ENCODE measurements at regions not wholly inside any gene's neighbourhood (a gene's known extent, or its start where the extent isn't known, plus 50 kb on each side); places are given as distances from the start of the nearest gene placed in this dataset.

GRCh38 chr12:14187002-14187401 is 178.5 kb upstream of the ATF7IP start:
- DNase-seq (ENCODE audit: low read depth) = no peak
- TF ChIP-seq CTCF (IDR thresholded peaks at IDR 0.05; ENCODE audit: insufficient read depth, low read depth, low read length) = no peak
- H3K4me3 ChIP-seq (ENCODE audit: low read depth, low read length) = no peak overlapping the region

DNA sequence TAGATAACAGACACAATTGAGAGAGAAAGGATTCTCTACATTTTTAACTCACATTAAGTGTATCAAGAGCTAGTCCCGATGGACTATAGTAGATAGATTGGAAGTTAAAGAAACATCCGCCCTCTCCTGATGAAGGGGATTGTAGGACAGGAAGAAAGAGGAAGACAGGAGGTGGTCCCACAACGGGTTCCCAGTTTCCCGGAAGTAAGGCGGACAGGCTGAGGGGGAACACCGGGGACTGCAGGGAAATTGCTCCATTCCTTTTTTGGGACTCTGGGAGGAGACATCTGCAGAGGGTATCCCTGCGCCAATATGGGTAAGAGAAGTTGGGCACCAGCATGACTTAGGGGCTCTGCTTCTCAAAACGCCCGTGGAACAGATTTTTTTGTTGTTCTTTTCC is 177.5 kb upstream of the ATF7IP start:
- no peak for DNase-seq (ENCODE audit: low read depth)
- TF ChIP-seq CTCF (IDR thresholded peaks at IDR 0.05; ENCODE audit: insufficient read depth, low read depth, low read length) = no peak
- no peak overlapping the region for H3K4me3 ChIP-seq (ENCODE audit: low read depth, low read length)

- TF ChIP-seq CTCF (IDR thresholded peaks at IDR 0.05; ENCODE audit: insufficient read depth, low read depth, low read length) = no peak
- no peak overlapping the region for H3K4me3 ChIP-seq (ENCODE audit: low read depth, low read length)
- no peak for DNase-seq (ENCODE audit: low read depth)
Measured at GRCh38 chr12:14188744-14189143, 176.7 kb upstream of the ATF7IP start.

DNA sequence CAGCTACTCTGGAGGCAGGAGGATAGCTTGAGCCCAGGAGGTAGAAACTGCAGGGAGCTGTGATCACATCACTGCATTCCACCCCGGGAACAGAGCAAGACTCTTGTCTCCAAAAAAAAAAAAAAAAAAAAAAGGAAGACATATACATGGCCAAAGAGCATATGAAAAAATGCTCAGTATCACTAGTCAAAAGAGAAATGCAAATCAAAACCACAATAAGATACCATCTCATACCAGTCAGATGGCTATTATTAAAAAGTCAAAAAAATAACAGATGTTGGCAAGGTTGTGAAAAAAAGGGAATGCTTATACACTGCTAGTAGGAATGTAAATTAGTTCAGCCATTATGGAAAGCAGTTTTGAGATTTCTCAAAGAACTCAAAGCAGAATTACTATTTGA is 174.8 kb upstream of the ATF7IP start:
- TF ChIP-seq CTCF (IDR thresholded peaks at IDR 0.05; ENCODE audit: insufficient read depth, low read depth, low read length) = no peak
- no peak overlapping the region for H3K4me3 ChIP-seq (ENCODE audit: low read depth, low read length)
- no peak for DNase-seq (ENCODE audit: low read depth)

DNA sequence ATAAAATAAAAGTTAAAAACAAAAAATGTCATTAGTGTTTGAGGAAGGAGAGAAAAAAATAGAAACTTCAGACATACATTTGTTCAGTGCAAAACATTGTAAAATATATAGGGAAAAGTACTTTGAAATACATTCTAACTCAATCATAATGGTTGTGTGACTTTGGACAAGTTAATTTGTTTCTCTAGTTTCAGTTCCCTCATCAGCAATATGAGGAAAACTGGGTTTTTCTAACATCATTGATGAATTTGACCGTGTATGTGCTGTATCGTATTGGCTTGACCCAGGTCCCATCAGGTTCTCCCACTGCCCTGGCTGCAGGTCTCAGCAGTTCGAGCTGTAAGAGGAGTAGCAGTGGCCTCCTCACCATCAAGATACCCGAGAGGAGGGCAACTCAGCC is 173.9 kb upstream of the ATF7IP start:
- no peak overlapping the region for H3K4me3 ChIP-seq (ENCODE audit: low read depth, low read length)
- no peak for TF ChIP-seq CTCF (IDR thresholded peaks at IDR 0.05; ENCODE audit: insufficient read depth, low read depth, low read length)
- DNase-seq (ENCODE audit: low read depth) = no peak

DNA sequence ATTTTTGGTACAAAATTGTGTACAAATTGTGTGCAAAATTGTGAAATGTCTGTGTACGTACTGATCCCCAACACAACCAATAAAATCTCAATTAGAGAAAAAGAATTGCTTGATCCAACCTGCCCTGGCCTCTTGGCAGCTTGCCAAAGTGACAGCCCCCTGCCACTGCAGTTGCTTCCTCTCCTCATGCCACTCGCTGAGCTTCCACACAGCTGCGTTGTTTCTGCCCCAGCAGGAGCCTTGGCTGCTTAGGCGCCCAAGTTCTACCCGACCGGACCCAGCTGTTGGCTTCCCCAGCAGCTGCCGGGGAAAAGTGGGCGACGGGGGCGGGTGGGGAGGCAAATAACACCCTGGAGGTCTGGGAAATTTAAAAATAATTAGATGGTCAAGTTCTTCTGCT is 171.8 kb upstream of the ATF7IP start:
- no peak overlapping the region for H3K4me3 ChIP-seq (ENCODE audit: low read depth, low read length)
- TF ChIP-seq CTCF (IDR thresholded peaks at IDR 0.05; ENCODE audit: insufficient read depth, low read depth, low read length) = no peak
- no peak for DNase-seq (ENCODE audit: low read depth)

DNA sequence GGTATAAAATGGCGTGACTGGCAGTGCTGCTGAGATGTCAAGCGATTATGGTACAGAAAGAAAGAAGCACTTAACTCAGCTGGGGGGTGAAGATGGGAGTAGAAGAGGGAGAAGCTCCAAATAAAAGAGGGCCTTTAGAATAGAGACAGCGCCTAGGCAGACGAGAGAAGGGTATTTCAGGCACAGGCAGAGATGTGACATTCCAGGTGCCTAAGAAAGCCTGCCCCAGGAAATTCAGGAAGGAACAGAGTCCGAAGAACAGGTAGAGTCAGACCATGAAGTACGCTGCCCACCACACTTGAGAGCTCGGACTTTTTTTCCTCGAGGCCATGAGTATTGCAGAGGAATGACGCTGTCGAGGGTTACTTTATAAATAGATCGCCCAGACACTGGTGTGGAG is 170.9 kb upstream of the ATF7IP start:
- DNase-seq (ENCODE audit: low read depth) = no peak
- no peak overlapping the region for H3K4me3 ChIP-seq (ENCODE audit: low read depth, low read length)
- no peak for TF ChIP-seq CTCF (IDR thresholded peaks at IDR 0.05; ENCODE audit: insufficient read depth, low read depth, low read length)
